ENCODE measurements at regions not wholly inside any gene's neighbourhood (a gene's known extent, or its start where the extent isn't known, plus 50 kb on each side); places are given as distances from the start of the nearest gene placed in this dataset.

- Histone ChIP-seq H3K27me3 (replicated peaks; ENCODE audit: control insufficient read depth, insufficient read depth, low read length) (no peaks in the 10 kb centered on the region), H3K36me3 (ENCODE audit: control insufficient read depth, insufficient read depth, low read length) (no peaks in the 10 kb centered on the region), H3K4me3 (replicated peaks; ENCODE audit: low read depth, low read length) (no peak overlapping the region)
- DNase-seq (ENCODE audit: extremely low read depth, insufficient read length): no peak
- TF ChIP-seq CTCF (IDR thresholded peaks at IDR 0.05; ENCODE audit: insufficient read depth, low read length, poor library complexity, severe bottlenecking): no peak
Observed at GRCh38 chr12:4223273-4223845, 50.2 kb upstream of the CCND2 start.

- DNase-seq (ENCODE audit: extremely low read depth, insufficient read length): no peak
- no peak for TF ChIP-seq CTCF (IDR thresholded peaks at IDR 0.05; ENCODE audit: insufficient read depth, low read length, poor library complexity, severe bottlenecking)
- no peak overlapping the region for H3K4me3 ChIP-seq (replicated peaks; ENCODE audit: low read depth, low read length)
- no peaks in the 10 kb centered on the region for H3K27me3 ChIP-seq (replicated peaks; ENCODE audit: control insufficient read depth, insufficient read depth, low read length)
- H3K36me3 ChIP-seq (ENCODE audit: control insufficient read depth, insufficient read depth, low read length): no peaks in the 10 kb centered on the region
Observed at GRCh38 chr12:4221258-4221620, 52.3 kb upstream of the CCND2 start.

- no peak for DNase-seq (ENCODE audit: extremely low read depth, insufficient read length)
- Histone ChIP-seq H3K36me3 (ENCODE audit: control insufficient read depth, insufficient read depth, low read length) (no peaks in the 10 kb centered on the region), H3K27me3 (replicated peaks; ENCODE audit: control insufficient read depth, insufficient read depth, low read length) (no peaks in the 10 kb centered on the region), H3K4me3 (replicated peaks; ENCODE audit: low read depth, low read length) (no peak overlapping the region)
- no peak for TF ChIP-seq CTCF (IDR thresholded peaks at IDR 0.05; ENCODE audit: insufficient read depth, low read length, poor library complexity, severe bottlenecking)
Observed at GRCh38 chr12:4220536-4221257, 52.9 kb upstream of the CCND2 start.

GRCh38 chr12:4217091-4217490 is 56.5 kb upstream of the CCND2 start:
- TF ChIP-seq CTCF (IDR thresholded peaks at IDR 0.05; ENCODE audit: insufficient read depth, low read length, poor library complexity, severe bottlenecking): no peak
- no peaks in the 10 kb centered on the region for H3K36me3 ChIP-seq (ENCODE audit: control insufficient read depth, insufficient read depth, low read length)
- no peaks in the 10 kb centered on the region for H3K27me3 ChIP-seq (replicated peaks; ENCODE audit: control insufficient read depth, insufficient read depth, low read length)
- peak; percentile 20 for DNase-seq (ENCODE audit: extremely low read depth, insufficient read length)
- H3K4me3 ChIP-seq (replicated peaks; ENCODE audit: low read depth, low read length): no peak overlapping the region

- H3K4me3 ChIP-seq (replicated peaks; ENCODE audit: low read depth, low read length): no peak overlapping the region
- no peak for TF ChIP-seq CTCF (IDR thresholded peaks at IDR 0.05; ENCODE audit: insufficient read depth, low read length, poor library complexity, severe bottlenecking)
- H3K27me3 ChIP-seq (replicated peaks; ENCODE audit: control insufficient read depth, insufficient read depth, low read length): no peaks in the 10 kb centered on the region
- no peak for DNase-seq (ENCODE audit: extremely low read depth, insufficient read length)
- H3K36me3 ChIP-seq (ENCODE audit: control insufficient read depth, insufficient read depth, low read length): no peaks in the 10 kb centered on the region
Observed at GRCh38 chr12:4216187-4216927, 57.2 kb upstream of the CCND2 start.

All from GM06990 (cell line).